ENCODE measurements at regions not wholly inside any gene's neighbourhood (a gene's known extent, or its start where the extent isn't known, plus 50 kb on each side); places are given as distances from the start of the nearest gene placed in this dataset.
"Not testable (repeated sequence)": the region's sequence is repeated elsewhere in the genome, so short reads cannot be mapped to it uniquely, and the experiment has no call there.

DNA sequence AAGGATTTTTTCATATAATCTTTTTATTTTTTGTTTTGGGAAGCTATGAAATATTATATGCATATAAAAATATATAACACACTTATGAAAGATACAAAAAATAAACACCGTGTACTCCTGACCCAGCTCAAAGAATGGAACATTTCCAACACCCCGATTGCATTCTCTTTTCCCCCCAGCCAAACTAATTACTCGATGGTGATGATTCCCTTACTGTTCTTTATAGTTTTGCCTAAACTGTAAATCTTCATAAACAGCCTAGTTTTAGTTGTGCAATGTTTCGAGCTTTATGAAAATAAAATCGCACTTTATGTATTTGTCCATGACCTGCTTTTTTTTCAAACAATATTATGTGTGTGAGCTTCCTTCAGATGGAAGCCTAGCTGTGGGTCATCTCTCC is 352.0 kb upstream of the KAZN start:
- DNase-seq (ENCODE audit: extremely low read depth in 1 of 2, low read depth in 1 of 2), result no peak

DNA sequence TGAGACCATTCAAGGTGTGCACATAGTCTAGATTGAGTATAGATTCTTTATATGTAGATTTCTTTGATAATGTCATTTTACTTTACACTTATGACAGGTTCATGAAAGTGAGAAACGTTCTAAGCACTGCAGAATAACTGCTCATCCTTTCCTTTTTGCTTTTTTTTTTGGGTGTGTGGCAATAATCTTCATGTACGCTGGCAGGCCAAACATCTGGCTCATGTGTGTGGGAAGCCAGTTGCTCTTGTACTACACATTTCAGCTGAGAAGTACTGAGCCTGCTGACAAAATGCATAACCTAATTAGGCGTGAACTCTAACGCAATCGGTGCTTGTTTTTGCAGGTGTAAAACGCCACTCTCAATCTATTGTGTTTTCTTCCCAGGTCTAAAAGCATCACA is 350.8 kb upstream of the KAZN start:
- DNase-seq (ENCODE audit: extremely low read depth in 1 of 2, low read depth in 1 of 2), result no peak

DNA sequence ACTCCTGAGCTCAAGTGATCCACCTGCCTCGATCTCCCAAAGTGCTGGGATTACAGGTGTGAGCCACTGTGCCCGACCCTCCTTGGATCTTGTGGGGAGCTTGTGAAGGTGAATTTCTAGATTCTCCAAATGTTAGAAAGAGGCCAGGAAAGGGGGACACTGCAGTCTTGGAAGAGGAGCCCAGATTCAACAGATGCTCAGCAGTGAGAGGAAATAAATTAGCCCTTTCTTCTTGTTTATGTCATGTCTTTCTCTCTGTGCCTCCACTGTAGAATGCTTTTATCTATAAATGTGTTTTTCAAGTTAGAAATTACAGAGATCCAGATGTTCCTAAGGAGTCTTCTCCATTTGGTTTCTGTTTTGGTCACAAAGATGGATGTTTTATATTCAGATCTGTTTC is 346.6 kb upstream of the KAZN start:
- DNase-seq (ENCODE audit: extremely low read depth in 1 of 2, low read depth in 1 of 2), result no peak

DNA sequence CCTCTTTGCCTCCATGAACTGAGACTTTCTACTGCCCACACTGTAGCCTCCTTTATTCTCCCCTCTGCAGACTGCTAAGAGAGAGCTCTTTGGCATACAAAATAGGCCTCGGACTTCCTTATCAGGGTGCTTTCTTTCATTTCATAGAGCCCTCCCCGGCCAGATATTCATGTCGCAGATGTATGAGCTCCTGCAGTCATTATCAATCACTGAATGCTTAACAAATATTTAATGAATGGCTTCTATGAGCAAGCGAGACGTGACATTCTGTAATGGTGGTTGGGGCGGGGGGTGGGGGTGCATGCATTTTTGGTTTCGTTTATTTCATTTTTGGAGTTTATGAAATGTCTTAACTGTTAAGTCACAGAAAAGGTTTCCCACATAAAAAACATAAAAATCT is 344.8 kb upstream of the KAZN start:
- DNase-seq (ENCODE audit: extremely low read depth in 1 of 2, low read depth in 1 of 2), result no peak

DNA sequence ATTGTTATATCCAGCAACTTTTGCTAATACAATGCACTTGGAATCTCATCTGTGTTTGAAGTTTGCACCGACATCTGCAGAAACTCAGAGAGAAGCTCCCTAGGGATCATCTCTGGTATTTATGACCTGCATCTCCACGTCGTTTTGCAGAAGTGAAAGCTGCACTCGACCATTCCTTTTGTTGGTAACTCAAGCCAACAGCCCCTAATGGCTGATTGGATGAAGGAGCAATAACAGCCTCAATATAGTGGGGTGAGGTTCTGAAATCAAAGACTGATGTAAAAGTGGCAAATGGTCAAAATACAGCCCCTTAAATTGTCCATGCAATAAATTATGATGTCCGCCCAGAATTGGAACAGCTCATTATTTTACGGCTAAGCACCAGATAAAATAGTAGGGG is 344.2 kb upstream of the KAZN start:
- DNase-seq (ENCODE audit: extremely low read depth in 1 of 2, low read depth in 1 of 2), result no peak

DNA sequence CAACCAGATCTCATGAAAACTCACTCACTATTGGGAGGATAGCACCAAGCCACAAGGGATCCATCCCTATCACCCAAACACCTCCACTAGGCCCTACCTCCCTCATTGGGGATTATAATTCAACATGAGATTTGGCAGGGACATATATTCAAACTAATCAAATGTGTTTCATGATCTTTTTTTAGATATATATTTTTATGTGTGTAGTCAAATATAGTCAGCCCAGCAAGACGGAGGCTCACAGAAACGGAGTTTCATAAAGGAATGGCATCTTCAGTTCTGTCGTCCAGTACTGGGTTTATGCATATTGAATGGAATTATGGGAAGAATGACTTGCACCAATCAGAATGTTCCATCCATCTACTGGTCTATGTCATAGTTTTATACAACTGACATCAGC is 343.3 kb upstream of the KAZN start:
- DNase-seq (ENCODE audit: extremely low read depth in 1 of 2, low read depth in 1 of 2), result no peak

DNA sequence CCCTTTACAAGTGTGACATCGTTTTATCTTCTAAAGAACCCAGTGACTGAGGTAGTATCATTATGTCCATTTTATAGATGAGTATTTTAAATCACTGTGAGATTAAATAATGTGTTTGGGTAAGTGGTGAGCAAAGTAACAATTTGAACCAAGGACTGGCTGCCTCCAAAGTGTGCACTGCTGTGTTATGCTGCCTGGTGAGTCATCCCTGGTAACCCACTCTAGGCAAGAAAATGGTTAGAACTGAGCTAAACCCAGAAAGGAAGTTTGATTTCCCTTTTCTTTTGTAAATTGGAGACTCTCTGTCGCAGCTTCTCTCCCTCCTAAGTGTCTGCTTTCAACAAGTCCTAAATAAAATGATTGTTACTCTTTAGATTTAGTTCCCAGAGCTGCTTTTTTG is 342.8 kb upstream of the KAZN start:
- no peak for DNase-seq (ENCODE audit: extremely low read depth in 1 of 2, low read depth in 1 of 2)

DNA sequence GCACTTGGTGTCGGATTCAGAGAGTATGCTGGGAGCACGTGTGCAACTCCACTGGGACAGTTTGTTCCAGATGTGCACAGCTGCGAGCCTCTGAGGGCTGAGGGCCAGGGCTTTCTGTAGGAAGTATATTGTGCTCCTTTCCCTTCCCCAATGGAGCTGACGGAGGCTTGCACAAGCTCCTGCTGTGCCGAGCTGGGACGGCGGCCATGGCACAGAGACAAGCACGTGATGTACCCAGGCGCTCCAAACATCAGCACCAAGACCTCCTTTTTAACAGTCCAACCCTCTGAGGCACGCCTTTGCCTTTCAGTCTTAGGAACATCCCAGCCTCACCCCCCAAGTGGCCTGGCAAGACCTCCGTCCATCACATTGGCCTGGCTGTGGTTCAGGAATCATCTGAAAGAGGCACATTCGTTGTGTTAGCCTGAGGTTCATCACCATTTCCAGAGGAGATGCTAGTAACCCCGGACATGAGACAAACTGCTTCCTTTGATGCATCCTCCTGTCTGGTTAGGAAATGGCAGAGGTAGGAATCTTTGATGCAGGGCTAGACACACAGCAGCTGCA is 339.2 kb upstream of the KAZN start:
- DNase-seq (ENCODE audit: extremely low read depth in 1 of 2, low read depth in 1 of 2), result no peak

DNA sequence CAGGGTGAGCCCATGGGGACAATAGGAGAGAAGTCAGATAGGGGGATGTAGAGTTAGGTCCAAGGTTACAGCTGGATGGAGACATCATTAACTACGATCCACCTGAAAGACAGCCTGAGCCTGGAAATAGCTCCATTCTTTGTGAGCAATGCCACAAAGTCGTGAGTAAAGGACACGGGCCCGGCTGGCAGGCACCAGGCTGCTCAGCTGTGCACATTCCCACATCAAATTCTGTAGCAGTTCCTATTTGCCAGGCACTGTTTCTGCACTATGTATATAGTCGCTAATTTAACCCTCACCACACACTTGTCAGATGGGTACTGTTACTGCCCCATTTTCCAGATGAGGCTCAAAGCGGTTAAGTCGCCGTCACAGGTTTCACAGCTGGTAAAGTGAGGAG is 338.0 kb upstream of the KAZN start:
- DNase-seq (ENCODE audit: extremely low read depth in 1 of 2, low read depth in 1 of 2), result no peak

DNA sequence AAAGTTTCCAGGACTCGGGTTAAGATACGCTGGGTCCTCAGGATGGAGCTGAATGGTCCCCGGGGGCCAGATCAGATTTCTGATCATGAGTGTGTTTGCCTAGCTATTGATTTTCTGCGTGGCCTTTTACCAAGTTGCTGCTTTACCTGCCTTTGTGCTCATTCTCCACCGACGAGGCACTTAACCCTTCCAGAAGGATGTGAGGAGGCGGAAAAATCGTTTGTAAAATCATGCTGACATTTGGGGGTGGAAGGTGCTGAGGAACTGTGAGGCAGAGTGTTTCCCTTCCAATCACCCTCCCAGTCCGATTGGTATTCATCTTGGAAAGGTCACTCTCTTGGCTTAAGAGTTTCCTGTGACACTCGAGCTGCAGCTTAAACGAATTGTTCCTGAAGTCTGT is 337.1 kb upstream of the KAZN start:
- no peak for DNase-seq (ENCODE audit: extremely low read depth in 1 of 2, low read depth in 1 of 2)

DNA sequence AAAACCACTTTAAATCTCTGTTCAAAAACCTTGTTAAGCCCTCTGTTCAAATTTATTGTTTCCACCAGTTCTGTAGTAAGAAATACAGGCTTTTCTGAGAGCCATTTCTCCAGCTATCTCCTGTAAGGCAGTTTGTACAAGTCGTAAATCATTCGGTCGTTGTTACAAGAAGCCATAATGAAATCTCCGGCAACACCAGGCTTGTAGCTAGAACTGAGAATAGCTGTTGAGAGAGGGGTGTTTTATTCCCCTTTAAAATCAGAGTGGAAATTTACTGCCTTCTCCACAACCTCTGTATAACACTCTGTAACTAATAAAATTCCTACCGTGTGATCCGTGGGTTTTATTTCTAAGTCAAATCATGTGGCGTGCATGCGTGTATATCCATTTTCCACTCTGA is 335.8 kb upstream of the KAZN start:
- DNase-seq (ENCODE audit: extremely low read depth in 1 of 2, low read depth in 1 of 2), result no peak

DNA sequence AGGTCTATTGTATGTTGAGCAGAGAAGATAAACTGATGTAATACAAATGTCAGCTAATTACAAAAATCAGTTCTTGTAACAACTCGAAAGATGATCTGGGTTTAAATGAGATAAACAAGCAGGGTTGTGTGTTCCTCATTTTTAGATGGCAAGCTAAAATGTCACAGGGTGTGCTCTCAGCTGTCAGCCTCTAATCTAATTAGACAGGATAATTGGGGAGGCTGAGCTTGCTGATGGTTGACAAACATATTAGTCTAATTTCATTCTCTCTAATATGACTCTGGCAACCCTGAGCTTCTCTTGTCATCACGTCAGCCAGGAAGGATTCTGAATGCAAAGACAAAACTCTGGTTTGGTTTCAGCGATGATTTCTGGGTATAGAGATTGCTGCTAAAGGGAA is 335.3 kb upstream of the KAZN start:
- DNase-seq (ENCODE audit: extremely low read depth in 1 of 2, low read depth in 1 of 2), result no peak

DNA sequence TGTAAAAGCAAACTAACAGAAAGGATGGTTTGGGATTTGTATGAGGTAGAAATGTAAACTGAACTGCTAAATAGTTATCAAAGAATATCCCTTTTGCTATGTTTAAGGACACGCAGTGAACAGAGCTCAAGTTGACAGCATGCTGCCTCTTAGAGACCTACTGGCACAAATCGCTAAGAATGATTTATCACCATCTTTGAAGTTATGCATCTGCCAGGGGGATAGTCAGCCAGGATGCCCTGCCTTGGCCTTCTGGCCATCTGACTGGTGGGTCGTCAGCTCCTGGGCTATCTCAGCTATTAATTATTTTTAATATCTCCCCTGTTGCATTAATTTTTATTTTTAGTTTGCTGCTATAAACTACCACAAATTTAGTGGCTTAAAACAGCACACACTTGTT is 334.8 kb upstream of the KAZN start:
- DNase-seq (ENCODE audit: extremely low read depth in 1 of 2, low read depth in 1 of 2), result no peak

DNA sequence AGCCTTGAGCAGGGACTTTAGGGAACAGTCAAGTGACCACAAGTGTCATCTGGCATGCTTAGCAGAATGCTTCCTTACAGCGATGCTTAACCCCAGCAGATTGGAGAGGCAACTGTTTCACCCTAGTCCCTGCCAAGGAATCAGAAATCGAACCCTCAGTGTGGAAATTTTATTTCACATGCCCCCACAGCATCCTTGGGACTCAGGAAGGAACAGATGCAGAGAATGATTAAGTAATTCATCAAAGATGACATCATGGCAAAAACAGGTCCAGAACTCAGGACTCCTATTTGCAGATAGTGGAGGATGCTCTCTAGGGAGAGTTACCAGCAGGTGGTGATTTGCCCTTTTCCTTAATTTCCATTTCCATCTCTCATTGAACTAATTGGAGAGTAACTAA is 333.0 kb upstream of the KAZN start:
- no peak for DNase-seq (ENCODE audit: extremely low read depth in 1 of 2, low read depth in 1 of 2)

DNA sequence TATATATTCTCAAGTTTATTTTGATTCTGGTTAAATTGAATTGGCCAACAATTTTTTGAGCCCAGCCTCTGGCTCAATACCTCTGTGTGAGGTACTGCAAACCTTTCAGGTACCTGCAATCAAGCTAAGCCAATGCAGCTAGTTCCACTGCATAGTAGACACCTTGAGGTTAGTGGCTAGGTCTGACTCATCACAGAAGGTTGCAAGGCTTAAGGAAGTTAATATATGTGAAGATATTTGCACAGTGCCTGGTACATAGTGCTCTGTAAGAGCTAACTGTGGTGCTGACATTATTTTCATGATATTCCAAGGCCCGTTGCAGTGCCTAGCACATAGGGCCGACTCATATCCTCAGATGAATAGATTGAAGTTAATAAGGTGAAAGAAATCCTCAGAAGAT is 330.5 kb upstream of the KAZN start:
- no peak for DNase-seq (ENCODE audit: extremely low read depth in 1 of 2, low read depth in 1 of 2)

DNA sequence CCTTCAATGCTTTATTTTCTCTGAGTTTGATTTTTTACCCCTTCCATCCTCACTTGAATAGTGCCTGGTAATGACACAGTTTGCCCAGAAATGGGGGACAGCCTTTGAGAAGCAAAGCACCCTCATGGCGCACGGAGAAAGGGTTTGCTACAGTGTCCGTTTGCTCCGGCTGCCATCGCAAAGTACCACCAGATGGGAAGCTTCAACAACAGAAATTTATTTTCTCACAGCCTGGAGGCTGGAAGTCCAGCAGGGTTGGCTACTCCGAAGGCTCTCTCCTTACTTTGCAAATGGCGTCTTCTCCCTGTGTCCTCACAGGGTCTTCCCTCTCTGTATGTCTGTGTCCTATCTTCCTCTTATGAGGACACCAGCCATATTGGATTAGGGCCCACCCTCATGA is 327.7 kb upstream of the KAZN start:
- no peak for DNase-seq (ENCODE audit: extremely low read depth in 1 of 2, low read depth in 1 of 2)

DNA sequence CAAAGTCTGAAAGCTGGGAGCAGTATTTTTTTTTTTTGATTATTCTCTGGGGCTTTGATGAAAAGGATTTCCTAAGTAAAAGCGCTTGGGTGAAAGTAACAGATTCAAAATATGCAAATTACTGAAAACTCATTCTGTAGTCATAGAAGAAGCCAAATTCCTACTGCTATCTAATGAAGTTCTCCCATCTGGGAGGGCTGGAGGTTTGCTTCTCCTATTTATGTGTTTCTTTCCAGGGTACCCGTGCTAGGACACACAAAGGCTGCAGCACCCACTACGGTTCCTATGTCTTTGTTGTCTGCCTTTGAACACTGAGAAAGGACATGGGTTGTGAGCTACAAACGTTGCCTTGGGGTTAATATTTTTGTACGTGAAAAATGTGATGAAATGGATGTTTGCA is 324.7 kb upstream of the KAZN start:
- DNase-seq (ENCODE audit: extremely low read depth in 1 of 2, low read depth in 1 of 2), result no peak

DNA sequence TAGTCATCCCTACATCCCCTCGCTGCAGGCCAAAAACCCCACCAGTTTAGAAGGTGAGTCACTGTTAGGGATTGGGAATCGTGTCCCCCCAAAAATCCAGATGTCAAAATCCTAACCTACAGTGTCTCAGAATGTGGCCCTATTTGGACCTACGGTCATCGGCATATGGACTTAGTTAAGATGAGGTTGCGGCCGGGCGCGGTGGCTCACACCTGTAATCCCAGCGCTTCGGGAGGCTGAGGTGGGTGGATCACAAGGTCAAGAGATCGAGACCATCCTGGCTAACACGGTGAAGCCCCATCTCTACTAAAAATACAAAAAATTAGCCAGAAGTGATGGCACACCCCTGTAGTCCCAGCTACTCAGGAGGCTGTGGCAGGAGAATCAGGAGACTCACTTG is 318.6 kb upstream of the KAZN start:
- DNase-seq (ENCODE audit: extremely low read depth in 1 of 2, low read depth in 1 of 2), result not testable (repeated sequence)

DNA sequence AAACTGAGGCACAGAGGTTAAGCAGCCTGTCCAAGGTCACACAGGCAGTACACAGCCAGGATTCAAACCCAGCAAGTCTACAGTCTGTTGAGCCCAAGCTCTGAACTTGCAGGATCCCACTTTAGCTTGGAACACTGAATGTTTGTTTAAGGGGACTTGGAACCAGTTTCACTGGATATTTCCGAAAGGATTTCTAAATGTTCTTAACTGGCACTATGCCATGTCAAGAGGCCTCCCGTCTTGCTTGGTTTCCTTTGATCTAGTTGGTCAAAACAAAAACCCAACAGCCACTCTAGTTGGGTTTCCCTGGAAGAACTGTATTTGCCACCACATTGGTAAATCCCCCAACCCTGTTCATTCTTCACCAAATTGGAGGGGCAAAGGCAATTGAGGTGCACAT is 317.6 kb upstream of the KAZN start:
- DNase-seq (ENCODE audit: extremely low read depth in 1 of 2, low read depth in 1 of 2), result no peak

DNA sequence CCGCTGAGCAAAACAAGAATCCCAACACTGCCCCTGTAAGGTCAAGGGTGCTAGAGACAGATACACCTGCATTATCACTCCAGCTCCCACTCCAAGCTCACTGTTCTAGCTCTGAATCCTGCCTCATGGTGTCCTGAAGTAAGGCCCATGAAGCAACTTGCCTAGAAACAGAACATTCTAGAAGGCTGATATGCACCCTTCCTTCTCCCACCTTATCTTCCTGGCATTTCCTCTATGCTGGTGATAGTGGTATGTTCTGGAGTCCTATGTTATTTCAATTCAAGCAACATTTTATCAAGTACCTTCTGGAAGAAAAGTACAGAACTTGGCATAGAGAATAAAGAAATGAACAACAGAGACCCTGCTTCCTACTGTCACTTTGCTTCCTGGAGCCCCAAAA is 317.1 kb upstream of the KAZN start:
- no peak for DNase-seq (ENCODE audit: extremely low read depth in 1 of 2, low read depth in 1 of 2)

DNA sequence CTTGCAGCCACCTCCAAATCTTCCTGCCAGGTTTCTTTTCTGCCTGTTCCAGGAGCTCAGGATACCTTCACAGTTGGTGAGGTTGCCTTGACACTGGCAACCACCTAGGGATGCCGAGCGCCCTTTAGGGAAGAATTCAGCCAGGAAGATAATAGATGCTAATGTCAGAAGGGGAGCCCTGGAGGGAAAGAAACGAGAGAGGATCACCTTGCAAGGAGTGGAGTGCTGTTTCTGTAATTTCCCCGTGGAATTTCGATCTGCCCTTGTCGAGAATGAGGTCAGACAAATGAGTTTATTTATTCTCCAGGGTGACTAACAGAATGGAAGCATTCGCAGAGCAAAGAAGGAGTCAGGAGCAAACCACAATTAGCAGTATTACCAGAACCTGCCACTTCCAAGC is 315.8 kb upstream of the KAZN start:
- DNase-seq (ENCODE audit: extremely low read depth in 1 of 2, low read depth in 1 of 2), result no peak

DNA sequence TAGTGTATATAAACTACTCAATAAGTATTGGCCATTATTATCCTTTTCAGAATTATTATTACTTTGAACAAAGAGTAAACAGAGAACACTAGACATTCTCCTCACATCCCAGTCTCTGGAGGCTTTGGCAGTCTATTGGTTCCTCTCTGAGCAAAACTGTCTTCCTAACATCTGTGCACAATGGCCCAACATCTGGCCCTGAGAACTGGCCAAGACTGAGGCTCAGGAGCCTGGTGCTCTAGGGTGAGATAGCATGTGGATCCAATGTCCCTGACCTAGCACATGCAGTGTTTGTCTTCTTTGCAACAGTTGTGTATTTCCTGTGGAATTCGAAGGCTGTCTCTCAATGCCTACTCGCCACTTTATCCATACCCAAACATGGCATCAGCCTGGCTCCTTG is 313.2 kb upstream of the KAZN start:
- DNase-seq (ENCODE audit: extremely low read depth in 1 of 2, low read depth in 1 of 2), result no peak

DNA sequence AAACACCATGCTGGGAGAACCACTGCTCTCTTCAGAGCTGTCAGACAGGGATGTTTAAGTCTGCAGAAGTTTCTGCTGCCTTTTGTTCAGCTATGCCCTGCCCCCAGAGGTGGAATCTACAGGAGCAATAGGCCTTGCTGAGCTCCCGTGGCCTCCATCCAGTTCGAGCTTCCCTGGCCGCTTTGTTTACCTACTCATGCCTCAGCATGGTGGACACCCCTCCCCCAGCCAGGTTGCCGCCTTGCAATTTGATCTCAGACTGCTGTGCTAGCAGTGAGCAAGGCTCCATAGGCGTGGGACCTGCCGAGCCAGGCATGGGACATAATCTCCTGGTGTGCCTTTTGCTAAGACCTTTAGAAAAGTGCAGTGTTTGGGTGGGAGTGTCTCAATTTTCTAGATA is 307.3 kb upstream of the KAZN start:
- DNase-seq (ENCODE audit: extremely low read depth in 1 of 2, low read depth in 1 of 2), result not testable (repeated sequence)

DNA sequence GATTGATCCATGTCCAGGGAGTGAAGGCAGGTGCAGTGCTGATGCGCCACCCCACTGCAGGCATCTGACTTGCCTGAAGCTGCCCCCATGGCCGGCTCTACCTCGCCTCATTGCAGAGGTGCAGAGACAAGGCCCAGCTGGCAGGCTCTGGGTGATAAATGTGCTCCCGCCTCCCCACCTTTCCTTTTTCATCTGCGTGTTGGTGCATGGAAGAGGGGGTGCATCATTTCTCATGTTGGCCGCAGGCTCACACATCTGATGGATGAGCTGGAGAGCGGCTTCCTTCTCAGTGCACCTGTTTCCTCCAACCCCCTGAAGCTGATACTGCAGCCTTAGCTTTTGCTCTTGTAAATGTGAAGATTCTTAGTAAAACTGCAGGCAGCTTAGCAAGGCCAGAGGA is 306.0 kb upstream of the KAZN start:
- no peak for DNase-seq (ENCODE audit: extremely low read depth in 1 of 2, low read depth in 1 of 2)

Data from activated CD8-positive, alpha-beta memory T cell treated with anti-CD3 and anti-CD28 coated beads for 1 hour (primary cell).